ENCODE measurements at regions not wholly inside any gene's neighbourhood (a gene's known extent, or its start where the extent isn't known, plus 50 kb on each side); places are given as distances from the start of the nearest gene placed in this dataset.

DNA sequence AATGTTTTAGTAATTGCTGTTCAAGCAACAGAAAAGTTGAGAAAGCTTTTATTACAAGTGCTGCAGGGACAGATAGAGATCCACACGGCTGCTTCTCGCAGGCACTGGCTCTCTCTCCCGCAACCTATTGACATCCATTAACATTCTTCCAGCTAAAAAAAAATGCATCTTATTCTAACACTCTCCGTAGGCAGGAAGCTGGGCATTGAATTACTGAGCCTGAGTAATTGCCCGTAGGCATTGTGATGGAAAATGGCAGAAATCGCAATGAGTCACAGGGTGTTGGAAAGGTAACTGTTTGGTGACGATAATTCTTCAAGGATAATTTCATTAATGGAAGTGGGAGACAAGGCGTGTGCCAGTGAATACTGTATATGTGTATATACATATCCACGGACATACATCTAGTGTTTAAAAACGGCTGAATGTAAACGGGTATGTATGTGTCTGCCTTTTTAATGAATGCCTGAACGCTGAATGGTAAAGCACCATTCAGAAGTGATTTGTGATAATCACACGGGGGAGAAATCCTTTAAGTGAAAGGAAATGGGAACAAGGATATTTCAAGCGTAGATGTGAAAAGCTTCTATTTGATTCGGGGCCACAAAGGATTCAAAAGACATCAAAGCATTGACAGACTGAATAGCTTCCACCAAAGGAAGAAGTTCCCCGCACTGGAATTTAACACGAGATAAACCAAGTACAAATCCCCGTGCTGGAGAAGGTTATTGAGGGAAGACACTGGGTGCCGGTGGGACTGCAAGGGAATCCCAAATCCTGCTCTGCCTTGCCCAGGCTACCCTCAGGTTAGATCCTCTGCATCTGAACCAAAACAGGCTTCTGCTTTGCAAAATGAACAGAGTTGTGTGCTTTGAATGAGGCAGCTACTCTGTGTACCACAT, 567.2 kb downstream of the NPHP4 start:
- TF ChIP-seq CTCF (IDR thresholded peaks at IDR 0.05; ENCODE audit: insufficient read depth, low read depth, low read length, missing control alignments): no peak
- H3K4me3 ChIP-seq (ENCODE audit: low read depth, low read length): no peak overlapping the region
- no peak for DNase-seq (ENCODE audit: low read depth)

DNA sequence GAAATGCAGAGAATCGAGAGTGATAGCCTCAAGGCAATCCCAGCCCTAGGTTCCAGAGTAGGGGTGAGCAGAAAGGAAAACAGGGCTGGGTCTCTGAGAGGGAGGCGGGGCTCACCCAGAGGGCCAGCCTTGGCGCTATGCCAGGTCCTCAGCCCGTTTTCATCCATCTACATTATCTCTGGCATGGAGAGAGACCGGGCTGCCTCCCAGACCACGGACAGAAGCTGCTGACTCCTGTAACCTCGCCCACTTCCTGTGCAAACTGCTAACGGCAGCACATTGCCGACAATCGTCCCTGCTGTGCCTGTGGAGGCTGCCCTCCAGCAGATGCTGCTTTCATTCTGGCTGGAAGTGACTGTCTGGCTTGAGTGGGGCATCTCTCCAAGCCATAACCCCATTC, 569.1 kb downstream of the NPHP4 start:
- no peak overlapping the region for H3K4me3 ChIP-seq (ENCODE audit: low read depth, low read length)
- no peak for TF ChIP-seq CTCF (IDR thresholded peaks at IDR 0.05; ENCODE audit: insufficient read depth, low read depth, low read length, missing control alignments)
- no peak for DNase-seq (ENCODE audit: low read depth)

DNA sequence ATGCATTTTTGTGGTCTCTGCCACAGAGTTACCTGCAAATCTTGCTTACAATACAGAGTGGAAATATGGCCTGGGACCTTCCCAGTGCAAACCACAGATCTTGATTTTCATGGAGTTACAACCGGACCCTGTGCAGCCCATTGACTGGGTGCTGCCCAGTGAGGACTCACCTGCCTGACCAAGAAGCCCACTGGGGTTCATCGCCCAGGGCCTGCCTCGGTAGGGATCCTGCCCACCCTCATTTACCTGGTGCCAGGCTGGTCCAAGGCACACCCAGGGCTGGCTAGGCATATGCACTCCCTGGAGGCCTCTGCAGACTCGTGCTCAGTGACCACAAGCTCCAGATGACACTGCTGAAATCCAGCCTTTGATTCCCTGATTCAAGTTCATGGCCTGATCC, 572.7 kb downstream of the NPHP4 start:
- TF ChIP-seq CTCF (IDR thresholded peaks at IDR 0.05; ENCODE audit: insufficient read depth, low read depth, low read length, missing control alignments): no peak
- no peak for DNase-seq (ENCODE audit: low read depth)
- no peak overlapping the region for H3K4me3 ChIP-seq (ENCODE audit: low read depth, low read length)

- H3K4me3 ChIP-seq (ENCODE audit: low read depth, low read length): no peak overlapping the region
- no peak for DNase-seq (ENCODE audit: low read depth)
Observed at GRCh38 chr1:5416518-5416917, 575.7 kb downstream of the NPHP4 start.

DNA sequence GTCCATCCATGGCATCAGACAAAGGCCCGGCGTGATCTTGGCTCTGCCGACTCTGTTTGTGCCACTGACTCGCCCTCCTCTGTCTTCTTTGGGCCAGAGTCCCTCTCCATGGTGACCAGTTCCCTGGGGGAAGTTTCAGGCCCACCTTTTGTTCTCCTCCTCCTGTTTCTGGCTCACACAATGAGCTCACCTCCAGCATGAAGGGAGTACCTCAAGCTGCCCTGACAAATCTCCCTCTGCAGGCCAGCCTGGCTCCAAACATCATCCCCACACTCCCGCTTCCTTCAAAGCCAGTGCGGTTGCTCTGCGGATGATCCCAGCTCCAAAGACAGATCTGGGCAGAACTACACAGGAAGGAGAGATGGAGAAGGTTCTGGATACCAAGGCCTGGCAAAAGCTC, 576.6 kb downstream of the NPHP4 start:
- DNase-seq (ENCODE audit: low read depth): no peak
- TF ChIP-seq CTCF (IDR thresholded peaks at IDR 0.05; ENCODE audit: insufficient read depth, low read depth, low read length, missing control alignments): no peak
- H3K4me3 ChIP-seq (ENCODE audit: low read depth, low read length): no peak overlapping the region

More at GRCh38 chr1:5416518-5416917, 575.7 kb downstream of the NPHP4 start:
- no peak for TF ChIP-seq CTCF (IDR thresholded peaks at IDR 0.05; ENCODE audit: insufficient read depth, low read depth, low read length, missing control alignments)

- no peak overlapping the region for H3K4me3 ChIP-seq (ENCODE audit: low read depth, low read length)
- TF ChIP-seq CTCF (IDR thresholded peaks at IDR 0.05; ENCODE audit: insufficient read depth, low read depth, low read length, missing control alignments): no peak
- no peak for DNase-seq (ENCODE audit: low read depth)
Observed at GRCh38 chr1:5410652-5411051, 581.6 kb downstream of the NPHP4 start.

DNA sequence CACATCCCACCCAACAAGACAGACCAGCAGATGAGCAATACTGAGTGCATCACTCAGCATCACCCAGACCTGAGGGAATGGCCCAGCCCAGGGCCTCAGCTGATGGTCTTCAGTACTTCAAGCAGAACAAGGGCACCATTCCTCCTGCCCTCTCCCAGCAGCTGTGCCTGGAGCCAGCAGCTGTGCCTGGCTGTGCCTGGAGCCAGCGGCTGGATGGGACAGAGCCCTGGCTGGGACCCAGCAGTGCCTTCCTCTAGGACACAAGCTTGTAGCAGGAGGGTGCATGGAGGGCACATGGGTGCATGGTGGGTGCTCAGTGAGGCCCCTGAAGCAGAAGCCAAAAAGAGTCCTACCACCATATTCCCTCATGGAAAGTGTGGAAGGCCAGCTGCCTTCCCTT, 583.8 kb downstream of the NPHP4 start:
- TF ChIP-seq CTCF (IDR thresholded peaks at IDR 0.05; ENCODE audit: insufficient read depth, low read depth, low read length, missing control alignments): no peak
- no peak for DNase-seq (ENCODE audit: low read depth)
- no peak overlapping the region for H3K4me3 ChIP-seq (ENCODE audit: low read depth, low read length)

Data from GM12865 (cell line).